DND-41 (cell line): ENCODE measurements at regions not wholly inside any gene's neighbourhood (a gene's known extent, or its start where the extent isn't known, plus 50 kb on each side); places are given as distances from the start of the nearest gene placed in this dataset.

Experiments used
- EZH2 ChIP-seq: IDR thresholded peaks from 3 replicates; pipeline ENCODE4 v1.6.1; 2012; ENCODE audit warnings: borderline replicate concordance, low read depth, mild to moderate bottlenecking, moderate library complexity, low read length, inconsistent platforms; ENCODE audit not compliant: severe bottlenecking
- TF ChIP-seq, protein P1 (sequence below): IDR thresholded peaks from 2 replicates; pipeline ENCODE4 v1.5.1; 2012; ENCODE audit warnings: borderline replicate concordance, low read length, moderate library complexity, mild to moderate bottlenecking; ENCODE audit not compliant: poor library complexity, severe bottlenecking; ENCODE audit errors: extremely low read depth

GRCh38 chr5:103473725-103474124, 88.9 kb downstream of the NUDT12 start:
- TF ChIP-seq, protein P1, sequence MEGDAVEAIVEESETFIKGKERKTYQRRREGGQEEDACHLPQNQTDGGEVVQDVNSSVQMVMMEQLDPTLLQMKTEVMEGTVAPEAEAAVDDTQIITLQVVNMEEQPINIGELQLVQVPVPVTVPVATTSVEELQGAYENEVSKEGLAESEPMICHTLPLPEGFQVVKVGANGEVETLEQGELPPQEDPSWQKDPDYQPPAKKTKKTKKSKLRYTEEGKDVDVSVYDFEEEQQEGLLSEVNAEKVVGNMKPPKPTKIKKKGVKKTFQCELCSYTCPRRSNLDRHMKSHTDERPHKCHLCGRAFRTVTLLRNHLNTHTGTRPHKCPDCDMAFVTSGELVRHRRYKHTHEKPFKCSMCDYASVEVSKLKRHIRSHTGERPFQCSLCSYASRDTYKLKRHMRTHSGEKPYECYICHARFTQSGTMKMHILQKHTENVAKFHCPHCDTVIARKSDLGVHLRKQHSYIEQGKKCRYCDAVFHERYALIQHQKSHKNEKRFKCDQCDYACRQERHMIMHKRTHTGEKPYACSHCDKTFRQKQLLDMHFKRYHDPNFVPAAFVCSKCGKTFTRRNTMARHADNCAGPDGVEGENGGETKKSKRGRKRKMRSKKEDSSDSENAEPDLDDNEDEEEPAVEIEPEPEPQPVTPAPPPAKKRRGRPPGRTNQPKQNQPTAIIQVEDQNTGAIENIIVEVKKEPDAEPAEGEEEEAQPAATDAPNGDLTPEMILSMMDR, result no peak
- no peak for TF ChIP-seq EZH2
